ENCODE measurements at regions not wholly inside any gene's neighbourhood (a gene's known extent, or its start where the extent isn't known, plus 50 kb on each side); places are given as distances from the start of the nearest gene placed in this dataset.

GRCh38 chr7:41145656-41146055 lies 557.2 kb downstream of the INHBA start:
- Histone ChIP-seq H3K79me2 (ENCODE audit: control insufficient read depth, insufficient read depth, low read length) (no peaks in the 10 kb centered on the region), H3K27ac (ENCODE audit: low read length in 2 of 2) (no peak overlapping the region), H3K9ac (ENCODE audit: low read length) (no peak overlapping the region), H3K4me3 (ENCODE audit: control extremely low read depth in 1 of 5, extremely low read depth in 1 of 5, insufficient read depth in 1 of 5, low read depth in 2 of 5, low read length in 4 of 5) (no peak overlapping the region), H3K9me3 (ENCODE audit: control extremely low read depth in 1 of 3, control insufficient read depth in 2 of 3, insufficient read depth in 1 of 3, low read length in 2 of 3) (peaks cover 0 to 7% (median 0%) of the 10 kb centered on the region in 3 donors), H4K20me1 (ENCODE audit: control insufficient read depth, insufficient read depth, low read length, poor library complexity, severe bottlenecking) (no peaks in the 10 kb centered on the region), H3K4me1 (ENCODE audit: control insufficient read depth in 2 of 2, insufficient read depth in 2 of 2, low read length in 2 of 2) (no peaks in the 10 kb centered on the region), H3K36me3 (replicated peaks in 1 of 2; ENCODE audit: control extremely low read depth in 1 of 2, control insufficient read depth in 1 of 2, extremely low read depth in 1 of 2, insufficient read depth in 2 of 2, low read length in 1 of 2) (no peaks in the 10 kb centered on the region), H3K27me3 (replicated peaks in 1 of 4; ENCODE audit: control extremely low read depth in 1 of 4, control insufficient read depth in 3 of 4, insufficient read depth in 4 of 4, low read length in 3 of 4) (no peaks in the 10 kb centered on the region), H3K4me2 (replicated peaks; ENCODE audit: low read depth, low read length, poor library complexity, severe bottlenecking) (no peak overlapping the region), H2AFZ (ENCODE audit: insufficient read depth, low read depth, low read length, poor library complexity, severe bottlenecking) (no peak overlapping the region)
- ChIA-PET POLR2A (no interaction called here), CTCF (no interaction called here)
- H3K27me3 Mint-ChIP-seq = no peaks in the 10 kb centered on the region
- H3K9me3 Mint-ChIP-seq (ENCODE audit: insufficient read depth) = no peaks in the 10 kb centered on the region
- H3K4me3 Mint-ChIP-seq = no peak overlapping the region
- no peaks in the 10 kb centered on the region for H3K4me1 Mint-ChIP-seq
- ATAC-seq (ENCODE audit: low read depth) (no peak), DNase-seq (no peak)
- intact Hi-C loops (cut with micrococcal nuclease) = no loop called here
- TF ChIP-seq EZH2 (IDR thresholded peaks at IDR 0.05; ENCODE audit: borderline replicate concordance, insufficient read depth, low read depth, low read length, poor library complexity, severe bottlenecking) = no peak
- TF ChIP-seq CTCF (IDR thresholded peaks at IDR 0.05) = no peak
- 63% methylated on average over 1 of the region's 3 CpGs for WGBS (ENCODE audit: insufficient coverage)
- no peak overlapping the region for H3K27ac Mint-ChIP-seq

- Mint-ChIP-seq H3K27ac (no peak overlapping the region), H3K4me3 (no peak overlapping the region), H3K27me3 (no peaks in the 10 kb centered on the region), H3K4me1 (no peaks in the 10 kb centered on the region), H3K9me3 (ENCODE audit: insufficient read depth) (no peaks in the 10 kb centered on the region)
- Histone ChIP-seq H3K4me3 (ENCODE audit: control extremely low read depth in 1 of 5, extremely low read depth in 1 of 5, insufficient read depth in 1 of 5, low read depth in 2 of 5, low read length in 4 of 5) (no peak overlapping the region), H3K79me2 (ENCODE audit: control insufficient read depth, insufficient read depth, low read length) (no peaks in the 10 kb centered on the region), H3K4me1 (ENCODE audit: control insufficient read depth in 2 of 2, insufficient read depth in 2 of 2, low read length in 2 of 2) (no peaks in the 10 kb centered on the region), H3K36me3 (replicated peaks in 1 of 2; ENCODE audit: control extremely low read depth in 1 of 2, control insufficient read depth in 1 of 2, extremely low read depth in 1 of 2, insufficient read depth in 2 of 2, low read length in 1 of 2) (no peaks in the 10 kb centered on the region), H2AFZ (ENCODE audit: insufficient read depth, low read depth, low read length, poor library complexity, severe bottlenecking) (no peak overlapping the region), H3K9me3 (ENCODE audit: control extremely low read depth in 1 of 3, control insufficient read depth in 2 of 3, insufficient read depth in 1 of 3, low read length in 2 of 3) (no peaks in the 10 kb centered on the region), H3K27ac (ENCODE audit: low read length in 2 of 2) (no peak overlapping the region), H3K9ac (ENCODE audit: low read length) (no peak overlapping the region), H4K20me1 (ENCODE audit: control insufficient read depth, insufficient read depth, low read length, poor library complexity, severe bottlenecking) (no peaks in the 10 kb centered on the region), H3K27me3 (replicated peaks in 1 of 4; ENCODE audit: control extremely low read depth in 1 of 4, control insufficient read depth in 3 of 4, insufficient read depth in 4 of 4, low read length in 3 of 4) (no peaks in the 10 kb centered on the region), H3K4me2 (replicated peaks; ENCODE audit: low read depth, low read length, poor library complexity, severe bottlenecking) (no peak overlapping the region)
- no peak for DNase-seq
- CTCF ChIA-PET = no interaction called here
- no peak for TF ChIP-seq CTCF (IDR thresholded peaks at IDR 0.05)
- no peak for TF ChIP-seq EZH2 (IDR thresholded peaks at IDR 0.05; ENCODE audit: borderline replicate concordance, insufficient read depth, low read depth, low read length, poor library complexity, severe bottlenecking)
- POLR2A ChIA-PET = no interaction called here
- no peak for ATAC-seq (ENCODE audit: low read depth)
- intact Hi-C loops (cut with micrococcal nuclease) = no loop called here
These were observed 559.9 kb downstream of the INHBA start for GRCh38 chr7:41142904-41143473.
